ENCODE measurements at regions not wholly inside any gene's neighbourhood (a gene's known extent, or its start where the extent isn't known, plus 50 kb on each side); places are given as distances from the start of the nearest gene placed in this dataset.
A peak's percentile ranks its signal among the peaks of the same experiment; 100 is the strongest.
"Not testable (repeated sequence)": the region's sequence is repeated elsewhere in the genome, so short reads cannot be mapped to it uniquely, and the experiment has no call there.

DNA sequence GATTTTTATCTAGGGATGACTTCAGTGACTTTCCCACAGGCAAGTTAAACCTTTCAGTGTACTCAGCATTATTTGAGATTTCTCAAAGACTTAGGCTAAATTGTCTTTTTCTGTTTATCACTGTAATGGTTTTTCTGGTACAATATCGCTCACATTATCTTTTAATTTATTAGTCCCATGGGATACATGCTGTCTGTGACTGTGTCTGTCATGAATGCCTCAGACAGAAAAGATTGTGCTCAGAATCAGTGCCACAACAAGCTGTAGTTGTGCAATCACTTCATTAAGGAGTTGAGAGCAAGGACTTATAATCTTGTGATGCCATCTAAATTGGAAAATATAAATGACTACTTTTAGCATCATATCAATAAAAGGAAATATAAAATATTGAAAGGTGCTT is 2374.2 kb upstream of the RAG2 start:
- DNase-seq (ENCODE audit: low spot score in 2 of 2) = no peak
- Histone ChIP-seq H3K27me3 (ENCODE audit: low read depth) (no peaks in the 10 kb centered on the region), H3K4me3 (no peak overlapping the region), H3K36me3 (replicated peaks) (no peaks in the 10 kb centered on the region), H3K9me3 (no peaks in the 10 kb centered on the region), H3K4me1 (no peaks in the 10 kb centered on the region)
- in situ Hi-C loops (cut with MboI; ENCODE audit: low sequenced_read_pairs) = no loop called here

DNA sequence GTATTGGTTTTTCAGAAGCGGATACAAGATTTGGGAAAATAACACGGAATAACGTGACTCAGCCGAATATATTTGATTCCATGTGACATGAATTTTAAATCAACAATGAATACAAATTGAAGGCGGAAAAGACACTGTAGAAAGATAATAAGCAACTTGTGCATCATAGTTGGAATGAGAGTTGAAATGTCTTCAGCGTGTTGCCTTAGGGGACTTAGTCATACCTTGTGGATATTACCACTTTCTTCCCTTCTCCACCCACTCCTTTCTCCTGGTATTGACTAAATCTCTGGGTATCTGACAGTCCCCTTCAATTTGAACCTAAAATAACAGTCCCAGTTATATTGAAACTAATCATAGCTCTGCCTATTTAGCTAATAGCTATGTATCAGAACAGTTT is 2373.1 kb upstream of the RAG2 start:
- Histone ChIP-seq H3K27me3 (ENCODE audit: low read depth) (no peaks in the 10 kb centered on the region), H3K4me3 (no peak overlapping the region), H3K36me3 (replicated peaks) (no peaks in the 10 kb centered on the region), H3K4me1 (no peaks in the 10 kb centered on the region), H3K9me3 (no peaks in the 10 kb centered on the region)
- in situ Hi-C loops (cut with MboI; ENCODE audit: low sequenced_read_pairs) = no loop called here
- no peak for DNase-seq (ENCODE audit: low spot score in 2 of 2)

DNA sequence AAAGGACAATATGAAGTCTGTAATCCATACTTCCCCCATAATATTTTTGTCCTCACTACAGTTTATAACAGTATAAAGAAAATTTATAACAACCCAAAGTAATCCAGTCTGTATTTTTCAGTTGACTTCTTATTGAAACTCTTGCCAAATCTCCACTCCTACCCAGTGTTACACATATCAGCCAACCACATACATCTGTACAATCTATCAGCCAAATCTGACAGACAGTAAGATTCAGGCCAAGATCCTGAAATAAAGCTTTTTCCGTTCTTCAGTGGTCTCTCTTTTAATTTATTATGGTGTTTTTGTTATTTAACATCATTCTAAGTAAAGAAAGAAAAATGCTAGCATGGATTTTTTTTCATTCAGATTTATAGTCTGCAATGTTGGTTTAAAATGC is 2370.9 kb upstream of the RAG2 start:
- no peak overlapping the region for H3K4me3 ChIP-seq
- H3K9me3 ChIP-seq = no peaks in the 10 kb centered on the region
- no peaks in the 10 kb centered on the region for H3K36me3 ChIP-seq (replicated peaks)
- DNase-seq (ENCODE audit: low spot score in 2 of 2) = no peak
- H3K4me1 ChIP-seq = no peaks in the 10 kb centered on the region
- in situ Hi-C loops (cut with MboI; ENCODE audit: low sequenced_read_pairs) = no loop called here
- no peaks in the 10 kb centered on the region for H3K27me3 ChIP-seq (ENCODE audit: low read depth)

DNA sequence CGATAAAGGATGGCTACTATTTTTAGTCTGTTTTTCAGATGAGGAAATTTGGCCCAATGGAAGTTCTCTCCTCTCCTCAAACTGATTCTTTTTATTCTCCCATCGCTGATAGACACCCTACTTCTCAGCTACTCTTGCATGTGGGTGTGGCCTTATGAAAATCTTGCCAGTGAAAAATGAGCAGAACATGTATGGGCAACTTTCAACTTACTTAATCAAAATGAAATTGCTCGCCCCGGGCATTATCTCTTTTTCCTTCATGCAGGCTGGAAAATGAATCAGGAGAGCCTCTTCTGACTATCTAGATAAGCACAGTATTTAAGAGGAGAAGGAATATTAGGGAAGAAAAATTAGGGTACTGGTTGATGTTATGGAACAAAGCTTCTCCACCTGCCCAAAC is 2354.7 kb upstream of the RAG2 start:
- DNase-seq (ENCODE audit: low spot score in 2 of 2) = no peak
- in situ Hi-C loops (cut with MboI; ENCODE audit: low sequenced_read_pairs) = no loop called here
- Histone ChIP-seq H3K36me3 (replicated peaks) (no peaks in the 10 kb centered on the region), H3K27me3 (ENCODE audit: low read depth) (no peaks in the 10 kb centered on the region), H3K4me3 (no peak overlapping the region), H3K9me3 (no peaks in the 10 kb centered on the region), H3K4me1 (no peaks in the 10 kb centered on the region)

DNA sequence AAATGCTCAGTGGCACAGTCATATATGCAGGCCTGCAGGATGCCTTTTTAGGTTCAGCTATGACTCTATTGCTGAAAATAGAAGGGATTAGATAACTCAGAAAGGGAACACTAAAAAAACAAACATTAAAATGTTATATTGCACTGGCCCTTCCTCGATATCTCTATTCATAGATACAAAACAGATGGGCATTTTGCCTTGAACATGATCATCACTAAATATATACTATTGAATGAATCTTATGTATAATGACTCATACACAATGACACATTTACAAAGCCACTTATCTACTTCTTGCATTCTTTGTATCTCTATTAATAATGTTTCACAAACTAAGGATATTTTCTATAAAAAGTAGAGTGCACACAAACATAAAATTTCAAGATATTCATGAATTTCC is 2352.8 kb upstream of the RAG2 start:
- Histone ChIP-seq H3K4me3 (no peak overlapping the region), H3K9me3 (no peaks in the 10 kb centered on the region), H3K27me3 (ENCODE audit: low read depth) (no peaks in the 10 kb centered on the region), H3K36me3 (replicated peaks) (no peaks in the 10 kb centered on the region), H3K4me1 (no peaks in the 10 kb centered on the region)
- in situ Hi-C loops (cut with MboI; ENCODE audit: low sequenced_read_pairs) = no loop called here
- DNase-seq (ENCODE audit: low spot score in 2 of 2) = no peak

DNA sequence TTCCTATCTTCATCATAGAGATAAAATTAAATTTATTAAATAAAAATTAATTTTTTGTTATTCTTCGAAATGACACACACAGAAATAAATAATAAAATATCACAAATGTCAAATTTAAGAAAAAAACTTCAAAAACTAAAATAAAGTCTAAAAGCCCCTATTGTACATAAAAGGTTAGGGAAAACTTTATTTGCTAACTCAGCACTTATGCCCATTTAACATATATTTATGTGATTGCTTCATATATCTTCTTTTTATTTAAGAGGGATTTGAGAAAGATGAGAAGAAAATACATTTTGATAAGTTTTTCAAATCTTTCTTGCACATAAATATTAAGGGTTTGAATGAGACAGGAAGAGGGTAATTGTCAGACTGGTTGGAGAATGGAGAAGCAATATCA is 2350.4 kb upstream of the RAG2 start:
- no peaks in the 10 kb centered on the region for H3K36me3 ChIP-seq (replicated peaks)
- no peaks in the 10 kb centered on the region for H3K9me3 ChIP-seq
- no peak overlapping the region for H3K4me3 ChIP-seq
- DNase-seq (ENCODE audit: low spot score in 2 of 2) = no peak
- in situ Hi-C loops (cut with MboI; ENCODE audit: low sequenced_read_pairs) = no loop called here
- H3K27me3 ChIP-seq (ENCODE audit: low read depth) = no peaks in the 10 kb centered on the region
- H3K4me1 ChIP-seq = no peaks in the 10 kb centered on the region

DNA sequence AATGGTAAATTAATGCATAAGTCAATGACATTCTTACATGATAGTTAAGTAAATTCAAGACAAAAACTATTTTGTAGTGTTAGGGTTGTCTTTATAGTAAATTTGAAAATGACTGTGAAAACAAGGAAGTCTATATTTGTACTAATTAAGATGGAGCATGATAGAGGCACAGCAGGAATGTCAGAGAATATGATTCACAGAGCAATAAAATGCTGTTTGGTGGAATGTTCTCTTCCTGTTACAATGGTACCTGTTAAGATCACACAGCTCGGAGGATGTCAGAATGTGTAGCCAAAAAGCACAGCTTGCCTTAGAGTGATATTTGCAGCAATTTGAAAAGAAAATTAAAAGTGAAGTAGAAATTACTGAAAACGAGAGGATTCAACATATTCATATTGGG is 2339.7 kb upstream of the RAG2 start:
- Histone ChIP-seq H3K9me3 (no peaks in the 10 kb centered on the region), H3K36me3 (replicated peaks) (no peaks in the 10 kb centered on the region), H3K4me1 (peaks cover 7% of the 10 kb centered on the region; the same call in 1 of the 2 replicates), H3K4me3 (no peak overlapping the region), H3K27me3 (ENCODE audit: low read depth) (no peaks in the 10 kb centered on the region)
- no peak for DNase-seq (ENCODE audit: low spot score in 2 of 2)
- in situ Hi-C loops (cut with MboI; ENCODE audit: low sequenced_read_pairs) = no loop called here

DNA sequence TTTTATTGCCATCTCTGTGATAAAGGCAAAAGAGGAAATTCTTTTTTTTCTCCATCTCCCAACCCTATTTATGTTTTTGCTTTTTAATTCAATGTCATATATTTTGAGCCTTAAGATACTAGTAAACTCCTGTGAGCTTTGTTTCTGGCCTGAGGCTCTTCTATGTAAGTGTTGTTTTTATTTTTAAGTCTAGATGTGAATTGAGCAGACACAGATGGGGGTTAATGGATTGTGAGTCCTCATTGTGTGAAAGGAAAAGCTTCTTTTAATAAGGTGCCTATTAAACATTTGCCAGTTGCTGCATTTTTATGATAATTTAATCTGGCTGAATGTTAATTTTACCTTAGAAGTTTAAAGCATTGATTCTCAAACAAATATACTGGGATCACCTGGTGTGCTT is 2337.9 kb upstream of the RAG2 start:
- H3K4me3 ChIP-seq = no peak overlapping the region
- DNase-seq (ENCODE audit: low spot score in 2 of 2) = peak; percentile 7 to 50
- in situ Hi-C loops (cut with MboI; ENCODE audit: low sequenced_read_pairs) = no loop called here
- H3K36me3 ChIP-seq (replicated peaks) = no peaks in the 10 kb centered on the region
- H3K27me3 ChIP-seq (ENCODE audit: low read depth) = no peaks in the 10 kb centered on the region
- H3K9me3 ChIP-seq = no peaks in the 10 kb centered on the region
- peaks cover 7% of the 10 kb centered on the region; the same call in 1 of the 2 replicates for H3K4me1 ChIP-seq

DNA sequence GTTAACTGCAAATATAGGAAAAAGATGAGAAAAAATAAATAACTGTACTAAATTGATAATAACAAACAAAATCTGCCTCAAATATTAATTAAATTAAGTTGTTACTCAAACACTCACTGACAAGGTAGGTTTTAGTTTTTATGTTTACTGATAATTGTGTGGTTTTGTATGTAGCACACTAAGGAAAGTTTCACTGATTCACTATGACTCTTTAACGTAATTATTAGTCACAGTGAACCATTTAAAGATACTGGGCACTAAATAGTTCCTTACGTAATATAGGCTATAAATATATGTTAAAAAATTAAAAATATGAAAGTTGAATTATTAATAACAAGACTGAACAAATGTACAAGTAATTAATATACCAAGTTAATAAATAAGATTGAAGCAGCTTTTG is 2330.0 kb upstream of the RAG2 start:
- H3K9me3 ChIP-seq = no peaks in the 10 kb centered on the region
- H3K4me3 ChIP-seq = no peak overlapping the region
- no peak for DNase-seq (ENCODE audit: low spot score in 2 of 2)
- H3K4me1 ChIP-seq = no peaks in the 10 kb centered on the region; the same call in 1 of the 2 replicates
- in situ Hi-C loops (cut with MboI; ENCODE audit: low sequenced_read_pairs) = no loop called here
- H3K36me3 ChIP-seq (replicated peaks) = no peaks in the 10 kb centered on the region
- no peaks in the 10 kb centered on the region for H3K27me3 ChIP-seq (ENCODE audit: low read depth)

DNA sequence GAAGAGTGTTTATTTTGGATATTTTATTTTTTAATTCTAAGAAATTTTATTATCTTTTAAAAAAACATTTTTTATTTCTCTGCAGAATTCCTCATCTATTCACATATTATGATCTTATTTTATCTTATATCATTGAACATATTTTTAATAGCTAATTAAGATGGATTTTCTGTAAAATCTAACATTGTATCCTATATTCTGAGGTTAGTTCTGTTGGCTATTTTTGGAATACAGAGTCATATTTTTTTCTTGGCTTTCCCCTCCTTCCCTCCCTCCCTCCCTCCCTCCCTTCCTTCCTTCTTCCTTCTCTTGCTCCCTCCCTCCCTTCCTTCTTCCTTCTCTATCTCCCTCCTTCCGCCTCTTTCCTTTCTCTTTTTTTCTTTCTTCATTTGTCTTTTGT is 2326.6 kb upstream of the RAG2 start:
- Histone ChIP-seq H3K4me3 (no peak overlapping the region), H3K27me3 (ENCODE audit: low read depth) (no peaks in the 10 kb centered on the region), H3K9me3 (no peaks in the 10 kb centered on the region), H3K36me3 (replicated peaks) (no peaks in the 10 kb centered on the region), H3K4me1 (no peaks in the 10 kb centered on the region; the same call in 1 of the 2 replicates)
- no peak for DNase-seq (ENCODE audit: low spot score in 2 of 2)
- in situ Hi-C loops (cut with MboI; ENCODE audit: low sequenced_read_pairs) = no loop called here

DNA sequence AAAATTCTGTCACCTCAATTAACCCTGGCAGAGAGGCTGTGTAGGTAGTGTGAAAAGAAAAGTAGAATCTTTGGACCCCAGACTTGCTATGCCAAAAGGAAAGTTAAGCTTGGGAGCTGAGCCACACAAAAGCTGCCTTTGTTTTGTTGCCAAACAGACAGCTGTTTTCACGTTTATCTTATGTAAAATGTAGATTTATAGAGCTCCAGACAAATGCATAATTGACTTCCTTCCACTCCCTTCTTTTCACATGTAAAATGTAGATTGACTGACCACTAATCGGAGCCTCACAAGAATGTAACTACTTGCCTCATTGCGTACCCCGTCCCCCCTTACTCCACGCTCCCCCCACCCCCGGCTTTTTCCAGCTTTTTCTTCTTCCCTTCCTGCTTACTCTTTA is 2302.2 kb upstream of the RAG2 start:
- in situ Hi-C loops (cut with MboI; ENCODE audit: low sequenced_read_pairs) = no loop called here
- H3K9me3 ChIP-seq = no peaks in the 10 kb centered on the region
- no peaks in the 10 kb centered on the region for H3K27me3 ChIP-seq (ENCODE audit: low read depth)
- no peaks in the 10 kb centered on the region for H3K36me3 ChIP-seq (replicated peaks)
- peaks cover 19% of the 10 kb centered on the region for H3K4me1 ChIP-seq
- H3K4me3 ChIP-seq = no peak overlapping the region
- peak; percentile 76 to 97 for DNase-seq (ENCODE audit: low spot score in 2 of 2)

DNA sequence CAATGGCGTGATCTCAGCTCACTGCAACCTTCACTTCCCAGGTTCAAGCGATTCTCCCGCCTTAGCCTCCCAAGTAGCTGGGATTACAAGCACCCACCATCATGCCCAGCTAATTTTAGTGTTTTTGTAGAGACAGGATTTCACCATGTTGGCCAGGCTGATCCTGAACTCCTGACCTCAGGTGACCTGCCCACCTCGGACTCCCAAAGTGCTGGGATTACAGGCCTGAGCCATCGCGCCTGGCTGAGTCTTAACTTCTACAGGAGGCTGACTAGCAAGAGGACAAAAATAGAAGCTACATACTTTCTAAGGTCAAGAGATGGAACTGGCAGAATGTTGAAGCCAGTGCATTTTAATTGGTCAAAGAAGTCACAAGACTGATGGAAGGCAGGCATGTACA is 2296.2 kb upstream of the RAG2 start:
- H3K36me3 ChIP-seq (replicated peaks); H3K27me3 ChIP-seq (ENCODE audit: low read depth); H3K4me3 ChIP-seq; H3K4me1 ChIP-seq; H3K9me3 ChIP-seq; DNase-seq (ENCODE audit: low spot score in 2 of 2); in situ Hi-C loops (cut with MboI; ENCODE audit: low sequenced_read_pairs): not testable (repeated sequence)

DNA sequence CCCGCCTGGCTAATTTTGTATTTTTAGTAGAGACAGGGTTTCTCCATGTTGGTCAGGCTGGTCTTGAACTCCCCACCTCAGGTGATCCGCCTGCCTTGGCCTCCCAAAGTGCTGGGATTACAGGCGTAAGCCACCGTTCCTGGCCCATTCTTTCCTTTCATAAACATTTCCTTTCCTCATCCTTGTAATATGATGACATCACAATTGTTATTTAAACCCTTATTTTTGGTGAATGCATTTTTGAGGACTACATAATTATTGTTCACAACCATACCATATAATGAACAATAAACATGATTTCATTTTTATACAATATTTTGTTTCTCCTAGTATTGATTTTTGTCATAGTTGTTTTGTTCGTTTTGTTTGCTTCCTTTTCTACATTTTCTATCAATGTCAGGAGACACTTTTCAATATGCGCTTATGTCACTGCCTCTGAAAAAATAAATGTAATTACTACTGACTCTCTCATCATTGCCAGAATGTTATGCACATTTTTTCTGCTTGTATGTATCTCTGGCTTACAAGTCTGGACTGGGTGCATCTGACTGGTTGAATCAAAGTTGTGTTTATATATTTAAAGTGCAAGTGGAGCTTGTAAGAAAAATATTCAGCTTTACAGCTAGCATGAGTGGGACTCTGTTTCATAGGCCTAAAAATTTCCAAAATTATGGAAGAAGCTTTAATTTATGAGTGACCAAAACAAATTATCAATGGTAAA is 2286.3 kb upstream of the RAG2 start:
- Histone ChIP-seq H3K4me3 (no peak overlapping the region), H3K36me3 (replicated peaks) (no peaks in the 10 kb centered on the region), H3K4me1 (no peaks in the 10 kb centered on the region), H3K9me3 (no peaks in the 10 kb centered on the region), H3K27me3 (ENCODE audit: low read depth) (no peaks in the 10 kb centered on the region)
- in situ Hi-C loops (cut with MboI; ENCODE audit: low sequenced_read_pairs) = no loop called here
- DNase-seq (ENCODE audit: low spot score in 2 of 2) = no peak

DNA sequence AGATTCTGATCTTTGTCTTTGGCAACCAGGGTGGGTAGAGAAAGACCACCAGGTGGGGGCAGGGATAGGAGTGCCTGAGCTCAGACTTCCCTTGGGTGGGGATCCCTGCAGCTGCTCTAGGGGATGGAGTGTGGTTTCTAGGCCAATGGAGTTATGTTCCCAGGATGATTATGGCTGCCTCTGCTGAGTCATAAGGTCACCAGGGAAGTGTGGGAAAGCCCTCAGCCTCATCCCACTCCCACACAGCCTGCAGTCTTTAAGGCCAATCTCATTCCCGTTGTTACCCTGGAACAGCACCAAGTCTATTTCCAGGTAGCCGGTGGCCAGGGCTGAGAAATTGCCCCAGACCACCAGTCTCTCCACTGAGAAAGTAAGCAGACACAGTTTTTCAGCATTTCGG is 2269.3 kb upstream of the RAG2 start:
- in situ Hi-C loops (cut with MboI; ENCODE audit: low sequenced_read_pairs) = no loop called here
- Histone ChIP-seq H3K27me3 (ENCODE audit: low read depth) (no peaks in the 10 kb centered on the region), H3K4me1 (no peaks in the 10 kb centered on the region), H3K4me3 (no peak overlapping the region), H3K36me3 (replicated peaks) (no peaks in the 10 kb centered on the region), H3K9me3 (no peaks in the 10 kb centered on the region)
- no peak for DNase-seq (ENCODE audit: low spot score in 2 of 2)

DNA sequence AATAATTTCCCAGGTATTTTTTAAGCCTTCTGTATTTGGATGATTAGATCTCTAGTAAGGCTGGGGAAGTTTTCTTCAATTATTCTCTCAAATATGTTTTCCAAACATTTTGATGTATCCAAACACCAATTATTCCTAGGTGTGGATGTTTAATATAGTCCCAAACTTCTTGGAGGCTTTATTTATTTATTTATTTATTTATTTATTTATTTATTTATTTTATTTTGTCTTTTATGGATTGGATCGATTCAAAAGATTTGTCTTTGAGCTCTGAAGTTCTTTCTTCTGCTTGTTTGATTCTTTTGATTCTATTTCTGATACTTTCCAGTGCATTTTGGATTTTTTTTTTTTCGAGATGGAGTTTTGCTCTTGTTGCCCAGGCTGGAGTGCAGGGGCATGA is 2267.9 kb upstream of the RAG2 start:
- Histone ChIP-seq H3K36me3 (replicated peaks) (no peaks in the 10 kb centered on the region), H3K4me3 (no peak overlapping the region), H3K4me1 (no peaks in the 10 kb centered on the region), H3K9me3 (no peaks in the 10 kb centered on the region), H3K27me3 (ENCODE audit: low read depth) (no peaks in the 10 kb centered on the region)
- in situ Hi-C loops (cut with MboI; ENCODE audit: low sequenced_read_pairs) = no loop called here
- DNase-seq (ENCODE audit: low spot score in 2 of 2) = no peak

Measured in HAP-1 (cell line).